ENCODE measurements at regions not wholly inside any gene's neighbourhood (a gene's known extent, or its start where the extent isn't known, plus 50 kb on each side); places are given as distances from the start of the nearest gene placed in this dataset.

DNA sequence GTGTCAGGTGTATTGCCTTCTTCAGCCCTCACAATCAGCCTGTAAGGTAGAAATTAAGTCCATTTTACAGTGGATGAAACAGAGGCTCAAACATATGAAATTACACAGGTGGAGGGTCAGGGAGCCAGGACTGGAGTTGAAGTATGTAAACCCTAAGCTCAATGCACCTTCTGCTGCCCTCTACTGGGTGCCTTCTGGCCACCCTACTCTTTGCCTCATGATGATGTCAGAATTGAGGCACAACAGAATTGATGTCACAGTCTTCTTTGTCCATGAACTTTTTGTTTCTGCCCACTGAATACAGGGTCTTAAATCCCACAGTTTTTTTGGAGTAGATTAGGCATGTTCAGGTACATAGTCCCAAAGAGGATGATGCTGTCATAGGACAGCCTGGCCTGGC lies 400.8 kb upstream of the CHD6 start (continued):
- no peak for TF ChIP-seq RFX5 (IDR thresholded peaks at IDR 0.05; ENCODE audit: borderline replicate concordance, low read depth, low read length)
- TF ChIP-seq EGR1 (IDR thresholded peaks at IDR 0.05; ENCODE audit: borderline replicate concordance, low read depth, low read length) = no peak
- no peak for TF ChIP-seq SRF (IDR thresholded peaks at IDR 0.05; ENCODE audit: low read depth, low read length)

Data from H1 (cell line).